ENCODE measurements at regions not wholly inside any gene's neighbourhood (a gene's known extent, or its start where the extent isn't known, plus 50 kb on each side); places are given as distances from the start of the nearest gene placed in this dataset.
A peak's percentile ranks its signal among the peaks of the same experiment; 100 is the strongest.

DNA sequence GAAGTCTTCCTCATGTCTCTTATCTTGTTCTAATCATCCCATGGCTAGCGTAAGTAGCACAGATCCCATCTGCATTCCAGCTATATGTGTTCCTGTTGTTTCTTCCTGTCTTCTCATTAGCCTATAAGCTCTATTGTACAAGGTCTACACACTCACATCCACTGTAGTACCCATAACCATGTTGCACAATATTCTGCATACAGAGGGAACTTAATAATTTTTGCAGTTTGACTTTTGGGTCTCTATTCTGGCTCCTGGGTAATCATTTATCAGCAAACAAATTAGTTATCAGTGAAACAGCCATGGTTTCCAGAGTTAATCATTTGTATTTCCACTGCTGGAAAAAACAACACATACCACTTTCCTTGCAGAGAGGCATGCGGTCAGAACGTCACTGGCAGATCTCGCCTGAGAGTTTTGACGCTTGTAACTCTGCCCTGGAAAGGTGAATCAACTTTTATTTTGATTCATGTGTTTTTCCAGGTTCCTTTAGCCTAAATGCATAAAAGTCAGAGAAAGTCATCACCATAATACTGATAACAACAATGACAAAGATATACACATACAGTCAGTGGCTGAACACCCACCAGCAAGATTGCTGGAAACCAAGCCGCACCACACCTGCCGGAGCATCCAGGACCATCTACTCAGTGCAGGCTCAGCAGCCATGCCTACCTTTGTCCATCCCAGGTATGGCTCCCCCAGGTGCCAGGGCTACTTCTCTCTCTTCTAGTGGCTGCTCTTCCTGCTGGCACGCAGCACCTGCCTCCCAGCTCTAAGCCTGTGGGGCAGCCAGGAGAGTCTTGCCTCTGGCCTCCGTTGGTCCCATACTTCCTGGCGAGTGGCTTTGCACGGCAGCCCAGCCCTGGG, 158.2 kb downstream of the QRSL1 start:
- Histone ChIP-seq H3K27me3 (no peaks in the 10 kb centered on the region), H2AFZ (no peak overlapping the region), H3K9me3 (ENCODE audit: low read depth) (no peaks in the 10 kb centered on the region), H3K4me2 (peak overlapping the region; percentile 20), H3K27ac (peak overlapping the region; percentile 77), H3K9me2 (replicated peaks; ENCODE audit: insufficient read depth) (no peaks in the 10 kb centered on the region), H3K79me2 (peaks cover 3% of the 10 kb centered on the region), H4K20me1 (ENCODE audit: insufficient read depth, poor library complexity, severe bottlenecking) (no peaks in the 10 kb centered on the region), H3K4me1 (ENCODE audit: insufficient read depth) (peaks cover 21% of the 10 kb centered on the region), H3K4me3 (no peak overlapping the region), H3K36me3 (replicated peaks; ENCODE audit: insufficient read depth, low read depth) (no peaks in the 10 kb centered on the region)
- TF ChIP-seq EZH2phosphoT487 (IDR thresholded peaks at IDR 0.05; ENCODE audit: low read depth, severe bottlenecking, unreplicated experiment) (no peak), EZH2 (IDR thresholded peaks at IDR 0.05; ENCODE audit: borderline replicate concordance) (no peak)
- TF ChIP-seq, protein P1, sequence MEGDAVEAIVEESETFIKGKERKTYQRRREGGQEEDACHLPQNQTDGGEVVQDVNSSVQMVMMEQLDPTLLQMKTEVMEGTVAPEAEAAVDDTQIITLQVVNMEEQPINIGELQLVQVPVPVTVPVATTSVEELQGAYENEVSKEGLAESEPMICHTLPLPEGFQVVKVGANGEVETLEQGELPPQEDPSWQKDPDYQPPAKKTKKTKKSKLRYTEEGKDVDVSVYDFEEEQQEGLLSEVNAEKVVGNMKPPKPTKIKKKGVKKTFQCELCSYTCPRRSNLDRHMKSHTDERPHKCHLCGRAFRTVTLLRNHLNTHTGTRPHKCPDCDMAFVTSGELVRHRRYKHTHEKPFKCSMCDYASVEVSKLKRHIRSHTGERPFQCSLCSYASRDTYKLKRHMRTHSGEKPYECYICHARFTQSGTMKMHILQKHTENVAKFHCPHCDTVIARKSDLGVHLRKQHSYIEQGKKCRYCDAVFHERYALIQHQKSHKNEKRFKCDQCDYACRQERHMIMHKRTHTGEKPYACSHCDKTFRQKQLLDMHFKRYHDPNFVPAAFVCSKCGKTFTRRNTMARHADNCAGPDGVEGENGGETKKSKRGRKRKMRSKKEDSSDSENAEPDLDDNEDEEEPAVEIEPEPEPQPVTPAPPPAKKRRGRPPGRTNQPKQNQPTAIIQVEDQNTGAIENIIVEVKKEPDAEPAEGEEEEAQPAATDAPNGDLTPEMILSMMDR (IDR thresholded peaks at IDR 0.05; ENCODE audit: poor library complexity): no peak
- peak; percentile 64 for DNase-seq (ENCODE audit: low spot score)
- WGBS (ENCODE audit: low lambda C conversion rate, missing lambda C conversion rate): 67% methylated on average over 11 of the region's 11 CpGs

DNA sequence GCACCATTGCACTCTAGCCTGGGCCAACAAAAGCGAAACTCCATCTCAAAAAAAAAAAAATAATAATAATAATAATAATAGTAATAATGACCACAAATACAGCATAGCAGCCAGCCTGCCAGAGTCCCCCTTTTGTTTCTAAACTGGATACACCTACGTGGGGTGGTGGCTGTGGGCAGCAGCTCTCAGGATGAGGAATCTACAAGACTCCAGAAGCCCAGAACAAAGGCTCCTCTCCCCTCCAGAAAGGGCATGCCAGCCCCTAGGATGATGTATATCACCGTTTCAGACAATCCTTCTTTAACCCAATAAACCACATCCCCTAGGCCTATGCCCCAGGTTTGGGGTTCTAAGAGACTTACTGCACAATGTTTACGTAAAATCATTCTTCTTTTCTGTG, 155.9 kb downstream of the QRSL1 start:
- no peaks in the 10 kb centered on the region for H3K9me3 ChIP-seq (ENCODE audit: low read depth)
- no peaks in the 10 kb centered on the region for H3K9me2 ChIP-seq (replicated peaks; ENCODE audit: insufficient read depth)
- peaks cover 20% of the 10 kb centered on the region for H3K4me1 ChIP-seq (ENCODE audit: insufficient read depth)
- H3K27me3 ChIP-seq: no peaks in the 10 kb centered on the region
- 86% methylated on average over 4 of the region's 4 CpGs for WGBS (ENCODE audit: low lambda C conversion rate, missing lambda C conversion rate)
- H3K36me3 ChIP-seq (replicated peaks; ENCODE audit: insufficient read depth, low read depth): no peaks in the 10 kb centered on the region
- peak overlapping the region; percentile 59 for H3K27ac ChIP-seq
- no peaks in the 10 kb centered on the region for H4K20me1 ChIP-seq (ENCODE audit: insufficient read depth, poor library complexity, severe bottlenecking)
- TF ChIP-seq EZH2 (IDR thresholded peaks at IDR 0.05; ENCODE audit: borderline replicate concordance) (no peak), EZH2phosphoT487 (IDR thresholded peaks at IDR 0.05; ENCODE audit: low read depth, severe bottlenecking, unreplicated experiment) (no peak)
- TF ChIP-seq, protein P1 (IDR thresholded peaks at IDR 0.05; ENCODE audit: poor library complexity): no peak
- DNase-seq (ENCODE audit: low spot score): no peak
- H2AFZ ChIP-seq: no peak overlapping the region
- no peak overlapping the region for H3K4me3 ChIP-seq
- no peak overlapping the region for H3K4me2 ChIP-seq
- peaks cover 3% of the 10 kb centered on the region for H3K79me2 ChIP-seq

DNA sequence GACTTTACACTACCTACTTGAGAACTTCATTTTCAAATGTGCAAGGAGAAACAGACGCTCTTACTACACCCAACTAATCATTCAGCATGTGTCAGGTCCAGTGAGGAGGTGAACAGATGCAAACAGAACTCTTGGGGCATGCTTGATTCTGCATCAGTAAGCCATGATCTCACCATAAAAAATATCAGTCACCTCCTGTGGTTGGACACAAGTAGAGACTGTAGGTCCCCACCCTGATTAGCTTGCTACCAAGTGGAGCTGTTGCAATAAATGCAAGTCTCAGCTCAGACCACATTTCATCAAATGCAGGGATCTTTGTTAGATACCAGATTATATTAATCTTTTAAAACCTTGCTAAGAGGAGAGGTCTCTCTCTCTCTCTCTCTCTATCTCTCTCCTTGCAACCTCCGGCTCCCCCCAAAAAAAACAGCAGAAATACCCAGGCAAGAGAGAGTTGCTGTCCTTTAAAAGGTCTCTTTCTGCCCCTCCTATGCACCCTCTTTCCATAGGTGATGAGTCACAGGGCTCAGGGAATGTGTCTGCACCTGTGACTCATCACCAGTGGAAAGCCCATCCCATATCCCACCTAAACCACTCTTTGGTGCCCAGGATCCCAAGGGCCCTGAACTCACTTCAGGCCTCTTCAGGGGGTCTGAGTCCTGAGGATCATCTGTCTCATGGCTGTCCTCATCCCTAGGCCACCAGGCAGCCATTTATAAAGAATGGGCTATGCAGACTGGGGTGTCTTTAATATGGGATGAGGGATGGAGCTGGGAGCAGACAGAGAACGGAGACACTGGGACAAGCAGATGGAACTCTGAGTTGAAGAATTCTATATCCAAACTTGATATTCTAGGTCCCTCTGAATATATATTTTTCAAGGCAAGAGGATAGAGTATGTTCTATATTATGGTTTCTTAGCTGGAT, 154.5 kb downstream of the QRSL1 start:
- TF ChIP-seq EZH2 (IDR thresholded peaks at IDR 0.05; ENCODE audit: borderline replicate concordance) (no peak), EZH2phosphoT487 (IDR thresholded peaks at IDR 0.05; ENCODE audit: low read depth, severe bottlenecking, unreplicated experiment) (no peak)
- TF ChIP-seq, protein P1 (IDR thresholded peaks at IDR 0.05; ENCODE audit: poor library complexity): no peak
- no peaks in the 10 kb centered on the region for H3K9me2 ChIP-seq (replicated peaks; ENCODE audit: insufficient read depth)
- H3K9me3 ChIP-seq (ENCODE audit: low read depth): no peaks in the 10 kb centered on the region
- no peak overlapping the region for H2AFZ ChIP-seq
- peak overlapping the region; percentile 25 for H3K27ac ChIP-seq
- no peaks in the 10 kb centered on the region for H3K36me3 ChIP-seq (replicated peaks; ENCODE audit: insufficient read depth, low read depth)
- peaks cover 7% of the 10 kb centered on the region for H3K4me1 ChIP-seq (ENCODE audit: insufficient read depth)
- 91% methylated on average over 3 of the region's 3 CpGs for WGBS (ENCODE audit: low lambda C conversion rate, missing lambda C conversion rate)
- no peaks in the 10 kb centered on the region for H4K20me1 ChIP-seq (ENCODE audit: insufficient read depth, poor library complexity, severe bottlenecking)
- H3K4me2 ChIP-seq: no peak overlapping the region
- no peak overlapping the region for H3K4me3 ChIP-seq
- no peaks in the 10 kb centered on the region for H3K27me3 ChIP-seq
- no peak for DNase-seq (ENCODE audit: low spot score)
- peaks cover 3% of the 10 kb centered on the region for H3K79me2 ChIP-seq
